ENCODE measurements at regions not wholly inside any gene's neighbourhood (a gene's known extent, or its start where the extent isn't known, plus 50 kb on each side); places are given as distances from the start of the nearest gene placed in this dataset.

DNA sequence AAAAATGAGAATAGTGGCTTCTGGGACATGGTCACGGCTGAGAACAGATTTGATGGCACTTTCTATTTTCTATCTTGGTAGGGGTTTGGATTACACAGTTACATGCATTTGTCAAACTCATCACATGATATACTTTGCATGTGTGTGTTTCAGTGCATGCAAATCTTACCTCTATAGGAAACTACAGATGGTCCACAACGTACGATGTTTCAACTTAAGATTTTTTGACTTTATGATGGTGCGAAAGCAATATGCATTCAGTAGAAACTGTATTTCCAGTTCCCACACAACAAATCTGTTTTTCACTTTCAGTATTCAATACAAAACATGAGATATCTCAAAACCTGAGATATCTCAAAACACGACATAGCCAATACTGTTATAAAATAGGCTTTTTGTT, 231.8 kb upstream of the SPTLC3 start:
- TF ChIP-seq GATA2 (IDR thresholded peaks at IDR 0.05; ENCODE audit: low read depth, low read length) = no peak
- no peak for TF ChIP-seq GATA3 (IDR thresholded peaks at IDR 0.05; ENCODE audit: low read depth, low read length)

Data from SH-SY5Y (cell line).